ENCODE measurements at regions not wholly inside any gene's neighbourhood (a gene's known extent, or its start where the extent isn't known, plus 50 kb on each side); places are given as distances from the start of the nearest gene placed in this dataset.

DNA sequence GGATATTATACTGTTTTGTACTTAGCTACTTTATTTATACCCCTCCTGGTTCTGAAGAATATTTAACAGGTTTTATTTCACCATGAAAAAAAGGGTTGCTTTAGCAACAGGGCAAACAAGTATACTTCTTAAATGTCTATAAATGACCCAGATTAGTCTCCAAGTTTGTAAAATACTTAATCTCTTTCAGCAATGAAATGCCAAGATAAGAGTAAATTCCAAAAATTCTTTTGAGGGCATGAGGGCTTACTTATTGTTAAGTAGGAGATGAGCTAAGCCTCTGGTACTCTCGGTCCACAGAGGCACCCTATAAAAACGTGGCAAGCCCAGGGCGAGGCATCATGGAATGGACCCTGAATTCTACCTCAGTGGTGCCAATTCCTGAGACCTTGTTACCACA lies 264.8 kb upstream of the NSMCE3 start:
- no peak for DNase-seq (ENCODE audit: low read depth)

DNA sequence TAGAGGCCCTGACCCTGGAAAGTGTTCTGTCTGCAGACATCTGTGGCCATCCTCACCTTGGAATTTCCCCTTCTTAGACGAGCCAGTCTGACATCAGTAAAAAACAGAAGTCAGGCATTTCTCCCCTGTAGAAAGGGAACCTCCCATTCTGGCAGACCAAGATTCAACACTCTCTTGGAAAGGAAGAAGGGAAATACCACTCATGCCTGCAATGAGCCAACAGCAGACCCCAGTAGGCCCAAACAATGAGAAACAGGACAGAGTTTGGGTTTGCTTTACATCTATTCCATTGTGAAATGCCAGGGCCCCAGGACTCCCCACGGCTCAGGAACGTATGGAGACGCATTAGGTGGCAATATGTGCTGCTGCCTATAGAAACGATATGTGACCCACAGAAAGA lies 264.0 kb upstream of the NSMCE3 start:
- TF ChIP-seq, protein P1, sequence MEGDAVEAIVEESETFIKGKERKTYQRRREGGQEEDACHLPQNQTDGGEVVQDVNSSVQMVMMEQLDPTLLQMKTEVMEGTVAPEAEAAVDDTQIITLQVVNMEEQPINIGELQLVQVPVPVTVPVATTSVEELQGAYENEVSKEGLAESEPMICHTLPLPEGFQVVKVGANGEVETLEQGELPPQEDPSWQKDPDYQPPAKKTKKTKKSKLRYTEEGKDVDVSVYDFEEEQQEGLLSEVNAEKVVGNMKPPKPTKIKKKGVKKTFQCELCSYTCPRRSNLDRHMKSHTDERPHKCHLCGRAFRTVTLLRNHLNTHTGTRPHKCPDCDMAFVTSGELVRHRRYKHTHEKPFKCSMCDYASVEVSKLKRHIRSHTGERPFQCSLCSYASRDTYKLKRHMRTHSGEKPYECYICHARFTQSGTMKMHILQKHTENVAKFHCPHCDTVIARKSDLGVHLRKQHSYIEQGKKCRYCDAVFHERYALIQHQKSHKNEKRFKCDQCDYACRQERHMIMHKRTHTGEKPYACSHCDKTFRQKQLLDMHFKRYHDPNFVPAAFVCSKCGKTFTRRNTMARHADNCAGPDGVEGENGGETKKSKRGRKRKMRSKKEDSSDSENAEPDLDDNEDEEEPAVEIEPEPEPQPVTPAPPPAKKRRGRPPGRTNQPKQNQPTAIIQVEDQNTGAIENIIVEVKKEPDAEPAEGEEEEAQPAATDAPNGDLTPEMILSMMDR (IDR thresholded peaks at IDR 0.05; ENCODE audit: insufficient read depth, low read depth, low read length, missing control alignments): no peak
- DNase-seq (ENCODE audit: low read depth): no peak
- H3K4me3 ChIP-seq (ENCODE audit: low read depth, low read length): no peak overlapping the region

More for the DNA sequence above, 264.8 kb upstream of the NSMCE3 start:
- H3K4me3 ChIP-seq (ENCODE audit: low read depth, low read length): no peak overlapping the region
- TF ChIP-seq, protein P1 (IDR thresholded peaks at IDR 0.05; ENCODE audit: insufficient read depth, low read depth, low read length, missing control alignments): no peak

DNA sequence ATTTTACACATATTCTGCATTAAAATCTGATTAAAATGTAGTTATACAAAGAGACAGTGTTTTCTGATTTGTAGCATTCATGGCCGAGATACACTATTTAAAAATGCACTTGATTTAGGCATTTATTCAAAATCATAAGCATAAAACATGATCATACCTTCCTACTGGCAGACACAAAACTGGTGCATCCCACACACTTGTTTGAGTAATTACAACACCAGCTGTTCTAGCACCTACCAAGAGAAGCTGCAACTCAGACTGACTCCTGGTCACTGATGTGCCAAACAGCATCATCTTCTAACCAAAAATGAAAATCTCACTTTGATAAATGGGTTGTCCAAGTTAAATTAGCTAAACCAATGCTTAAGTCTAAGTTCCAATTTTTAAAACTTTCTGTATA lies 262.7 kb upstream of the NSMCE3 start:
- TF ChIP-seq, protein P1 (IDR thresholded peaks at IDR 0.05; ENCODE audit: insufficient read depth, low read depth, low read length, missing control alignments): no peak
- no peak overlapping the region for H3K4me3 ChIP-seq (ENCODE audit: low read depth, low read length)
- no peak for DNase-seq (ENCODE audit: low read depth)

DNA sequence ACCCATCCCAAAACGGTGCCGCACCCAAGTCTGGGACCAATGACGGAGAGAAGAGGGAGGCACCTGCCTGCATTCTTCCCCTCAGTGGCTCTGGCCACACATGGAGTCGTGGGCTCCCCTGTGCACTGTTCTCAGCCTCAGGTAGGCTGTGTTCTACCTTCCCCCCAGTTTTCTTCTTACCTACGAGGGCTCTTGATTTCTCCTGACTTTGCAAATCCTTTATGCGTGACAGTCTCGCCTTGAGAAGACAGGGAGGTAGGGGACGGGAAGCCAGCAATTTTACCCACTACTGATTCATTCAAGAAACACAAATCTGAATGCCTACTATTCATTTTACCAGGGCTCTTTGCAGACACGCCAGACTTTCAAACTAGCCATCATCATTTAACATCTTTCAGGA lies 261.3 kb upstream of the NSMCE3 start:
- H3K4me3 ChIP-seq (ENCODE audit: low read depth, low read length): no peak overlapping the region
- DNase-seq (ENCODE audit: low read depth): no peak
- TF ChIP-seq, protein P1 (IDR thresholded peaks at IDR 0.05; ENCODE audit: insufficient read depth, low read depth, low read length, missing control alignments): no peak

DNA sequence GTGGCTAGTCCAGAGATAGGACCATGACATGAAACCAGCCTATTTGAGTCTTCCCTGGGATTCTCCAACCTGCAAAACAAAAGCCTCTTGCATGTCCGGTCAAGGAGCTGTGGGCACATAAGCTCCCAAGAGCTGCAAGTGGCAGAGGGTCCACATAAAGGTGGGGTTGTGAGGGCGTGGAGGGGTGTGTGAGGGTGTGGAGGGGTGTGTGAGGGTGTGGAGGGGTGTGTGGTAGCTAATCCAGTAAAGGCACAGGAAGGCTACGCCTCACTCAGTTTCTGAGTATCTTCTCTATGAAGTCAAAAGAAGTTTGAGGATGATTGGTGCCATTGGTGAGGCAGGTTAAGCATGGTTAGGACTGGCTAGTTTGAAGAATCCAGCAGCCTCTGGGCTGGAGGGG lies 259.4 kb upstream of the NSMCE3 start:
- DNase-seq (ENCODE audit: low read depth): no peak
- TF ChIP-seq, protein P1 (IDR thresholded peaks at IDR 0.05; ENCODE audit: insufficient read depth, low read depth, low read length, missing control alignments): no peak
- no peak overlapping the region for H3K4me3 ChIP-seq (ENCODE audit: low read depth, low read length)

DNA sequence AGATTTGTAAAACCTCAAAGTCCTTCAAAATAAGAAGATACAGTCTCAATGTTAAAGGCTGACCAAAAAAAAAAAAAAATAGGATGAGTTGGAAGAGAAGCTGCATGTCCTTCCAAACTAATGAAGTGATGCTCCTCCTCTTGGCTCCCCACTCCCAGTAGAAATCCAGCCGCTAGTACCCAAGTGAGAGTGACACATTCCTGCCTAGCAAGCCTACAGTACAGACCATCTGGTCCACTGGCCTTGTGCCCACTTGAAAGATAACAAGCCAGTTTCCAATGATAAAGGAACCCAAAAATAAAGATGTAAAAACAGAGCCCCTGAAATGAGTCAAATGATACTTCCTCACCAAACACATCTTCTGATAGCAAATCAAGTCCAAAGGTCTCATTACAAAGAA lies 258.7 kb upstream of the NSMCE3 start:
- no peak for DNase-seq (ENCODE audit: low read depth)
- H3K4me3 ChIP-seq (ENCODE audit: low read depth, low read length): no peak overlapping the region
- TF ChIP-seq, protein P1 (IDR thresholded peaks at IDR 0.05; ENCODE audit: insufficient read depth, low read depth, low read length, missing control alignments): no peak

DNA sequence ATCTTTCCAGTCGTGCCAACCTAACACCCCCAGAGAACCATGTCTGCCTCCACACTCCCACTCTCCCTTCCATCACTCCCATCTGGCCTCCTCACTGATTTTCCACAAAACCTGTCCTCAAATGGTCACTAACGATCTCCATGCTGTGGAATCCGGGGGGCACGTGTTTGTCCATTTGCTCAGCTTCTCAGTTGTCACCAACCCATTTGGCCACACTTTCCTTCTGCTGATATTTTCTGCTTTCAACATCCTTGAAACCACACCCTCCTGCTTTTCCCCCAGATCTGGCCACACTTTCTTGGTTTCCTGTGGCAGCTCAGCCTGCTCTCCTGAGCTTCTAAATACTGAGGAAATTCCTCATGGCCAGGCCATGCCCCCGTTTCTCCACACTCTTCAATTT lies 257.2 kb upstream of the NSMCE3 start:
- H3K4me3 ChIP-seq (ENCODE audit: low read depth, low read length): no peak overlapping the region
- TF ChIP-seq, protein P1 (IDR thresholded peaks at IDR 0.05; ENCODE audit: insufficient read depth, low read depth, low read length, missing control alignments): no peak
- DNase-seq (ENCODE audit: low read depth): no peak
